GM19099 (cell line): ENCODE measurements at regions not wholly inside any gene's neighbourhood (a gene's known extent, or its start where the extent isn't known, plus 50 kb on each side); places are given as distances from the start of the nearest gene placed in this dataset.
A peak's percentile ranks its signal among the peaks of the same experiment; 100 is the strongest.

Experiments used
- POLR2A ChIP-seq: IDR thresholded peaks from 3 replicates; pipeline ENCODE4 v1.6.1; 2011; ENCODE audit warnings: low read depth; ENCODE audit not compliant: insufficient read length; ENCODE audit errors: extremely low read depth

DNA sequence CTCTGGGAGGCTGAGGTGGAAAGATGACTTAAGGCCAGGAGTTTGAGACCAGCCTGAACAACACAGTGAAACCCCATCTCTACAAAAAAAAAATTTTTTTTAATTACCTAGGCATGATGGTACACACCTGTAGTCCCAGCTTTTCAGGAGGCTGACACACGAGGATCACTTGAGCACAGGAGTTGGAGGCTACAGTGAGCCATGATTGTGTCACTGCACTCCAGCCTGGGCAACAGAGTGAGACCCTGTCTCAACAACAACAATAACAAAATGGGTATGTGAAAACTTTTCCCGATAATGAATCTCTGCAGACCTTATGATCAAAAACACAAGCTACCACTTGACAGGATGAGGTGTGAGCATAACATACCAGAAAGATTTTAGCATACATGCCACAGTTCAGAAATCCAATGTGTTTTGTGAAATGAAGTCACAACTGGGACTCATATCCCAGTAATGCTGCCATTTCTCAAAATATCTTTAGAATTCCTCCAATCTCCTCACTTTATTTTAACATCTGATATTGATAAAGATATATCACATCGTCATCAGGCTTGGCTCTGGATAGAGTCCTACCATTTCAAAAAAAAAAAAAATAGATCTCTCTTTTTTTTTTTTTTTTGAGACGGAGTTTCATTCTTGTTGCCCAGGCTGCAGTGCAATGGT lies 74.0 kb upstream of the PELI1 start:
- no peak for TF ChIP-seq POLR2A

DNA sequence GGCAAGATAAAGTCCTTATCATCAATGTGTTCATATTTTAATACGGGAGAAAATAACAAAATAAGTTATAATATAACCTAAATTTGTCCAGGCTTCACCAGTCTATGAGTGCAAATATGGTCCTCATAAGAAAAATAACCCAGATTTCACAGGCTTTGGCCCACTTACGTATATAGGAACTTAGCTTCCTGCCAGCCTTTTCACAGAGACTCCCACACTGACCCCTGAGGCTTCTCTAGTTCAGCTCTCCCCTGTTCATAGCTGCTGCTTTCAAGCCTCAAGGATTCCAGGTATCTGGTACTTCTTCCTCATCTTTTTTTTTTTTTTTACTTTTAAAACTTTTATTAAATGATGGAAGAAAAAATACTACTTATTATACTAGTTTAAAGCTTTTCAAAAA lies 74.9 kb upstream of the PELI1 start:
- no peak for TF ChIP-seq POLR2A

DNA sequence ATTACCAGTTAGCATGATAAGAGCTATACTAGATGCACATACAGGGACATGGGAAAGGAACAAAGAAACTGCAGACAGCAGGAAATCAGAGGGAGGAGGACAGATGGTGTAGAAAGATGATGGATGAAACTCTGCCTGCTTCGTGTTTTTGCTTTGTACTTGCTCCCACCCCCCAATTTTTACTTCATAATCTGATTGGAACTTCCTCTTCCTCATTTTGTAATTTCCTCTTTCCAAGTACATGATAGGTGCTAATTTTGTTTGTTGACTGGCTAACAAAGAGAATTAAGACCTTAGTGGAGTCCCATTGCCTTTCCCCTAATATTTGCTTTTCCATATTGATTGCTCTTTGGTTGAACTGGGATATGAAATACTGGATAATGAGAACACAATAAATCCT lies 76.0 kb upstream of the PELI1 start:
- TF ChIP-seq POLR2A, result no peak

DNA sequence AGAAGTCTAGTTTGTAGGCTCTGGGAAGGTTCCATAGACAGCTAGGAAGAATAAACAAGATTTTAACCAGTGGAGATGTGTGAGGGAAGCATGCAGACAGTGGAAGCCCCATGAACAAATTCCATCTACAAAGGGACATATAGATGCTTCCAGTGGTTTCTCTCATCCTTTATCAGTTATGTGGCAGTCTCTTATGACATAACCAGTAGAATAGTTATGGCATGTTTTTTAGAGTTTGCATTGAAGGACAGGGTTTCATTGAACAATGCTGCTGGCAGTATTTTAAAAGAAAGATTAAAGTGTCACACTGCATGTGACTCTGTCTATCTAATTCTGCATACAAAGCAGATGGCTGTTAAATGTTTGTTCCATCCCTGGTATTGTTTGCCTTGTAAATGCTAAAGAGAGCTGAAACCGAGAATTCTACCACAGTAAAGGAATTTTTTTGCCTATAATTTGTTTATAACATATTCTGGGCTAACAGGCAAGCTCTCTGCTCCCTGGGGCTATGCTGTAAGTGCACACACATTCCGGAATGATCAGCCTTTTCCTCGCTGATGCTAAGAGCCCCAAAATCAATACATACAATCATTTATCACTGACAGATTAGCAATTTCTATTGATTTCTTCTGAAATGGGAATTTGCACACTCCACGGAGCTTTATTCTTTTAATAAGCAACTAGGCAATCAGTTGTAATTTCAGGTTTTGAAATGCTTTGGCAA lies 76.8 kb upstream of the PELI1 start:
- TF ChIP-seq POLR2A, result no peak

DNA sequence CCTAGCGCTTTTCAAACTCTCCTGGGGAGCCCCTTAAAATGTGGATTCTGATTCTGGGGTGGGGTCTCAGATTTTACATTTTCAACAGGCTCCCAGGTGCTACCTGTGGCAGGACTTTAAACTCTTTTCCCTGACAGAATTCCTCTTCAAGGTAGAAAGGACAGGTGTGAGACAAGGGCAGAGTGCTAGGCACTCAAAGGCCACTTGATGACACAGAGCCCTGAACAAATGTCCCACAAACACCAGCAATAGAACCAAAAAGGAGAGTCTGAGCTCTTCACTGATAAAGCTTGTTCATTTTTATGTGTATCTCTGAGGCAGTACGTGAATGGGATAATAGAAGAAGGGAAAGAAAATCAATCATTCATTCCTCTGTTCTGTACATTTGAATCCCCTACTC lies 77.7 kb upstream of the PELI1 start:
- TF ChIP-seq POLR2A, result no peak

DNA sequence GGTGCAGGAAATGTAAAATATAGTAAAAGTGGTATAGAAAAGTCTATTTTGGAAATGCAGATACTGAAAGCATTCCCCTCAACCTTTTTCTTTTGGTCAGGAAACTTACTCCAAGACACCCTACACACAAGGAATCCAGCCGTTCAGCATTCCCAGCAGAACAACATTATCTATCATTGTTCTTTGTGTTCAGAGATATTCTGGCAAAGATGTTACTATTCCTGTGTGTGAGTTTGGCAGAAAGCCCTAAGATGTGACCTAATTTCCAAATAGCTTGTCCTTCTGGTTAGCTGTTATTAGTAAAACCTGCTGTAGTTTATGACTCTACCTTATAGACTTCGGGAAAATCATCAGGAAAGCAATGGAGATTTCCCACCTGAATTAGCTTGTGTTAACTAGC lies 78.1 kb upstream of the PELI1 start:
- TF ChIP-seq POLR2A, result no peak

DNA sequence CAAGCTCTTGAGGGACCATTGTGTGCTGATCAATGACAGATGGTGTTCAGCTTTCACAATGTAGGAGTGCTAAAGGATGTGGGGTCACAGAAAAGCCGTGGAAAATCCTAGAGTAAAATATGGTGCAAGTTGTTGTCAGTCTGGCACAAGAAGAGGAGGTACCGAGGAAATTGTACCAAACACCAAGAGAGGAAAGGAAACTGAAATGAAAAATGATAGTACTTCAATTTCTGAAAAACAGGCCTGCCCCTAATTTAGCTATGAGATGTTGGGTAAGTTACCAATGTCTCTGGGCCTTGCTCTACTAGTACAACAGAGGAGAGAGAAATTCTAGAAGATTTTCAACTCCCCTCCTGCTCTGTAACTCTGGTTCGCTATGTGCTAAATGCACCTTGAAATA lies 78.8 kb upstream of the PELI1 start:
- peak; percentile 21 for TF ChIP-seq POLR2A

DNA sequence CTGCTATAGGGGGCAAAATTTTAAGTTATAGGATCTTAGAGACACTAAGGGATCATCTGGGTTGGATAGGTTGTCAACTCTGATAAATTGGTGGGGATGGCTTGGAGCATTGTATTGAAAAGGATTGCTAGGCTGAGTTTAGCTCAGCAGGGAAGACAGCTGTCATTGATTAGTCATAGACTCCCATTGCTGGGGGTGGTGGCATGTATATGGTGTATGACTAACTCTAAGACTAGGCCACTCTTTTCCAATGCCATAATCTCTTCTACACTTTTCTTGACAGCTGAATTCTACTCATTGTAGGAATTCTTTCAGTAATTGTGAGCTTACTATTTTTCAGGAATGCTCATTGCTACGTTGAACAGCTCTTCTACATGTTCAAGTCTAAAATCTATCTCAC lies 81.3 kb upstream of the PELI1 start:
- TF ChIP-seq POLR2A, result no peak

DNA sequence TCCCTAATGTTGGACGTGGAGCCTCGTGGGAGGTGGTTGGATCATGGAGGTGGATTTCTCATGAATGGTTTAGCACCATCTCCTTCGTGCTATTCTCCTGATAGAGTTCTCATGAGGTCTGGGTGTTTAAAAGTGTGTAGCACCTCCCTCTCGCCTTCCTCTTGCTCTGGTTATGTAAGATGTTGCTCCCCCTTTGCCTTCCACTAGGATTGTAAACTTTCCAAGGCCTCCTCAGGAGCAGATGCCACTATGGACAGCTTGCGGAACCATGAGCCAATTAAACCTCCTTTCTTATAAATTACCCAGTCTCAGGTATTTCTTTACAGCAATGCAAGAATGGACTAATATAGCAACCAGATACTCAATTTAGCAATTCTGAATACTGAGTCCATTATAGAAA lies 82.4 kb upstream of the PELI1 start:
- TF ChIP-seq POLR2A, result no peak

DNA sequence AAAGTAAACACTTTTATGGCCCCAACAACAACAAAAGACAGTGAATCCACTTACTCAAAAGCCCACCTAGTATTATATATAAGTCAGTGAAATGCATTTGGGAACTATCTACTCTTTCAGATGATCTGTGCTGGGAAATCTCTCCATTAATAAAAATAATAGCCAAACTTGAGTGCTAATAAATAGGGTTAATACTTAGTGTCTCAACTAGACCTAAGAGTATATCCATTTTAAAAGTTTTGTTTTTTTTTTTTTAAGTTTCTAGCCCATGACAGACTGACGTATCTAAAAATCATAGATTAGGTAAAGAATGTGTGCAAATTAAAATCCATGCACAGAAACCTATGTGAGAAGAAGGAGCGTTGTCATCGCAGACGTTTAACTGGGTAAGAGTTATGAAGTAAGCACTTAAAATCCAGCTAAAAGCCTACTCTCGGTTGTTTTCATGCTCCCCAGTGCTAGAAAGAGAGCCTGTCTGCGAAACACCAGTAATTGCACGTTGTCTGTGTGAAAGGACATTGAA lies 83.4 kb upstream of the PELI1 start:
- no peak for TF ChIP-seq POLR2A

DNA sequence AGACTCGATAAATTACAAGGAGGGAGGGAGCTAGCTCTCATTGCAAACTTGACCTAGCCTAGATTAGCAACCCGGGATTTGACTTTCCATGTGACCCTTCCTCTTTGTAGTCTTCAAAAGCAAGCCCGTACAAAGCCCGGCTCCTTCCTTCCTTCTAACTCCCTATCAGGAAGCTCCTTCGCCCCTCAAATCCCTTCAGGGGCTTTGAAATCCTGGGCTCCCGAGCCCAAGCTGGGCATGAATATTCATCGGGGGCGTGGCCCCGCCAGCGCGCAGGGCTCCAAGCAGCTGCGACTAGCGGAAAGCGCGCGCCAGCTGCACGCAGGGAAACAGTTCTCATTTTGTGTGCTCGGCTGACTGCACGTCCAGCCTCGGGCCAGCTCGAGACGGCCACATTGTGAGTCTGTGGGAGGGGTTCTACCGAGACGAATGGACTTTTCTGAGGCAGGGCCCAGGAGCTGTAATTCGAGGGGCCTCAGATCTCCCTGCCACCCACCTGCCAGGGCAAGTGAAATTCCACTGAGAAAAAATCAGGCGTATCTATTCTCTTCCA lies 84.0 kb upstream of the PELI1 start:
- TF ChIP-seq POLR2A, result peak; percentile 79

DNA sequence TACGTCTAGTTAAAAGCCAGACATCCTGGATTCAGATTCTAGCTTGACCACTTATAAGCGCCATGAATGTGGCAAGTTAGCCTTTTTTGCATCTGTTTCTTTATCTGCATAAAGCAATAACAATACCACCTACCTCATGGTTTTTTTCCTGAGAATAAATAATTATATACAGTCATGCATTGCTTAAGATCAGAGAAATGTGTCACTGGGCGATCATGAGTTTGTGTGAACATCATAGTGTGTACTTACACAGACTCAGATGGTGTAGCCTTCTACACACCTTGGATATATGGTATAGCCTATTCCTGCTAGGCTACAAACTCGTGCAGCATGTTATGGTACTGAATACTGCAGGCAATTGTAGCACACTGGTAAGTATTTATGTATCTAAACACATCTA lies 84.7 kb upstream of the PELI1 start:
- TF ChIP-seq POLR2A, result no peak

DNA sequence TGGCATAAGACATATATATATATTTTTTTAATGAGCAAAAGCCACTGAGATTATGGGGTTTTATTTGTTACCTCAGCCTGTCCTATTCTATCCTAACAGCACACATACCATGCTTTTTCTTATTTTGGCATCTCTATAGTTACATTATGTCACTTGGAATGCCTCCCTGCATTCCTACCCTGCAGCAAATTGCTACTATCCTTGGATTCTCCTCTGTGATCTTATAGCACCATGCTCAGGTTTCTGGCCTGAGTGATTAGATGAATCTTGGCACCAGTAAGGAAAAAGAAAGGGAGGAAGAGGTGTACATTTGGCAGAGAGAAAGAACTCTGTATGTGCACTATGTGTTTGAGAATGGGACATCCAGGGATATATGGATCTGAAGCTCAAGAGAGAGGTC lies 86.3 kb upstream of the PELI1 start:
- no peak for TF ChIP-seq POLR2A

DNA sequence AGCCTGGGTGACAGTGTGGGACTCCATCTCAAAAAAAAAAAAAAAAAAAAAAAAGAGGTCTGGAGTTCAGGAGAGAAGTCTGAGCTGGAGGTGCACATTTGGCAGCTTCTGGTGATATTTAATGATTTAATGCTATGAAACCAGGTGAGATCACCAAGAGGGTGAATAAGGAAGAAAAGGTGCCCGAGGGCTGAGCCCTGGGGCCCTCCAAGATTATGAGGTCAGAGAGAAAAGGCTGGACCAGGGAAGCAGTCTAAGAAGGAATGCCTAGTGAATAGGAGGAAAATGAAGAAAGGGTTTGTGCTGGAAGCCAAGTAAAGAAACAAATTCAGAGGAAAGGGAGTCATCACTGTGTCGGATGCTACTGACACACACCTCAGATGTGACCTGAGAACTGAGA lies 88.0 kb upstream of the PELI1 start:
- no peak for TF ChIP-seq POLR2A

DNA sequence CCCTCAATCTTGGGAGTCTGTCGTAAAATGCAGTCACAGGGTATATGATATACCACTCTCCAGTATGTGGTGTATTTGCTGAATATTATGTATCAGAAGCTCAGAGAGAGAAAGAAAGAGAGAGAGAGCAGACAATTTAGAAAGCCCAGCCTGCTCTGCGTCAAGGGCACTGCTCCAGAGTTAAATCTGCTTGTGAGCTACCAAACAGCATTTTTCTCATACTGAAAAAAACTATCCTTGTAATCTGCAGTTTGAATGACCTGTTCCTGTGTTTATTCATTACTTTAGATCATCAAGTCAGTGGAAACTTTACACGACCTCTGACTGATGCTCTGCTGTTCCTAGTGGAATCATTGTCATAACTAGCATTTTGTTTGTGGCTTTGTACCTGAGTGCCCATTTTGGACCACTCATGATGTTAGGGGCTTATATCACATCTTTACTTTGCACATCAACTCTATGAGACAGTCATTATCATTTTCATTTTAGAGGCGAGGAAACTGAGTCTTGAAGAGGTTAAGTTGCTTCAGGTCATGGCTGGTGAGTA lies 89.2 kb upstream of the PELI1 start:
- TF ChIP-seq POLR2A, result no peak

DNA sequence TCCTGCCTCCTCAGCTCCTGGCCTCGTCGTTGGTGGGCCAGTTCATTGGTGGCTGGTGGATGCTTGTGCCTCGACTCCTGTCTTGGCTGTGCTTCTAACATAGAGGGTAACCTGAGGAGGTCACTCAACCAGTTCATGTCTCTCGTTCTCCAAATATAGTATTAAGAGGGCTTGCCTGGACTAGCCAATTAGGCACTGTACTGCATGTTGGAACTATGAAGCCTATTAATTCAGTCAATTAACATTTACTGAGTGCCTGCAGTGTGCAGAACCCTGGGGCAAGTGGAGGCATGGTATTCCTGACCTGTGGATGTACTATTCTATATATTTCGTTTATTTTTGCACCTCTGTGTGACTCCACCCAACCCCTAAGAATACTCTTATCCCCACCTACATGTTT lies 89.9 kb upstream of the PELI1 start:
- no peak for TF ChIP-seq POLR2A

DNA sequence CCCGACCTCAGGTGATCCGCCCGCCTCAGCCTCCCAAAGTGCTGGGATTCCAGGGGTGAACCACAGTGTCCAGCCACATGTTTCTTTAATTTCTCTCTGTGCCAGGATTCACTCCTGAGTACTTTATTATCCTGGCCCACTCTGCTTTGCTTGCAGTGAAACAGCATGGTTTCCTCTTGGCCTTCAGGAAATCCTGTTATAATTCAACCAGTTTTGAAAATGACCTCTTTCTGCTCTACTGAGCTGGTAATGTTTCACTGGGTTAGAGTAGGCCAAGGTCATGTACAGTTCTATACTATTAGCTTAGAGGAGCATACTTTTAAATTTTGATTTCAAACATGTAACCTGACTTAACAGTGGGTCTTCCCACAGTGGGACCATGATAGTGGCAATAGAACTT lies 90.6 kb upstream of the PELI1 start:
- TF ChIP-seq POLR2A, result no peak

DNA sequence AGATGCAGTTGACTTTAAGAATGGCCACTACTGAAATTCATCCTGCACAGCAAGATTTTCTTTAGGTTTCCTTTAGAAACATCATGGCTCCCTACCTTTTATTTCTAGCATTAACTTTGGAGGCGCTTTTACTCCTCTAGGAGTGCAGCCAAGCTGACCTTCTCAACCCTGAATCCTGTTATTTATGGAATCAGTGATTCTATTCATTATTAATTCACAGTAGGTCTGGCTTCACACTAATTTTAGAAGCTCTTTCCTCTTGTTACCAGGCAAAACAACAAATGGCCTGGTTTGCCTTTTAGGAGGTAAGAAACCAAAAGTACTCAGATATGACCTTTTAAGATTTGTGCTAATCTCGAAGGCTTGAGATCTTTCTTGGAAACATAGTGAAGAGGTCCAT lies 93.0 kb upstream of the PELI1 start:
- no peak for TF ChIP-seq POLR2A
